OCI-LY7 (cell line): ENCODE measurements at regions not wholly inside any gene's neighbourhood (a gene's known extent, or its start where the extent isn't known, plus 50 kb on each side); places are given as distances from the start of the nearest gene placed in this dataset.

Experiments
- BruUV-seq: library from RNA; stranded (reverse); fragments of 400-500 nt; replicated peaks from 2 replicates; lab custom pipeline; 2021; lab: Mats Ljungman, UMichigan
- CTCF ChIA-PET: fragments of 300-600 bp; sonication (Branson Sonifier 250); formaldehyde crosslinking; loops from one replicate; lab custom pipeline; 2022; ENCODE audit warnings: antibody characterized with exemption; ENCODE audit not compliant: unreplicated experiment; lab: Charles Lee
- POLR2A ChIA-PET: fragments of 300-600 bp; sonication (Branson Sonifier 250); formaldehyde crosslinking; loops from one replicate; lab custom pipeline; 2022; ENCODE audit warnings: antibody characterized with exemption; lab: Charles Lee
- DNase-seq: peaks from one replicate; pipeline ENCODE4 v3.0.0-alpha.2; 2015; ENCODE audit warnings: low spot score
- H2AFZ ChIP-seq: fragments of 200-600 bp; sonication (generic), shearing (Covaris generic); 2 replicates; pipeline ENCODE4 v1.6.1; 2014; ENCODE audit warnings: mild to moderate bottlenecking, antibody characterized with exemption, low read length, moderate library complexity
- H3K27ac ChIP-seq: fragments of 200-600 bp; sonication (generic); 2 replicates; pipeline ENCODE4 v1.5.1; 2014; ENCODE audit warnings: mixed run types, low read depth, mild to moderate bottlenecking, moderate library complexity, low read length, inconsistent platforms; ENCODE audit not compliant: poor library complexity, severe bottlenecking
- H3K36me3 ChIP-seq: fragments of 200-600 bp; sonication (generic); 2 replicates; pipeline ENCODE4 v1.6.1; 2014; ENCODE audit warnings: mild to moderate bottlenecking, antibody characterized with exemption, low read length, moderate library complexity, mixed read lengths; ENCODE audit not compliant: insufficient read depth
- H3K4me1 ChIP-seq: fragments of 200-600 bp; sonication (generic); 2 replicates; pipeline ENCODE4 v1.5.1; 2014; ENCODE audit warnings: mild to moderate bottlenecking, low read length; ENCODE audit not compliant: insufficient read depth, poor library complexity, severe bottlenecking
- H3K4me2 ChIP-seq: fragments of 200-600 bp; sonication (generic); 2 replicates; pipeline ENCODE4 v1.6.1; 2014; ENCODE audit warnings: mild to moderate bottlenecking, low read length
- H3K4me3 ChIP-seq: fragments of 200-600 bp; sonication (generic); 2 replicates; pipeline ENCODE4 v1.5.1; 2014; ENCODE audit warnings: mild to moderate bottlenecking, low read depth, low read length; ENCODE audit not compliant: poor library complexity, severe bottlenecking
- H3K79me2 ChIP-seq: fragments of 200-600 bp; sonication (generic); 2 replicates; pipeline ENCODE4 v1.6.1; 2016; ENCODE audit warnings: low read depth, mild to moderate bottlenecking, low read length, moderate library complexity, mixed read lengths; ENCODE audit not compliant: insufficient read depth
- H3K9me2 ChIP-seq: fragments of 200-600 bp; sonication (generic); 2 replicates; pipeline ENCODE4 v1.6.1; 2016; ENCODE audit warnings: mild to moderate bottlenecking, low read length, mixed read lengths; ENCODE audit not compliant: insufficient read depth
- H3K9me3 ChIP-seq: fragments of 200-600 bp; sonication (generic); 2 replicates; pipeline ENCODE4 v1.6.1; 2014; ENCODE audit warnings: mild to moderate bottlenecking, mixed run types, low read length, mixed read lengths
- H4K20me1 ChIP-seq: fragments of 200-600 bp; sonication (generic); 2 replicates; pipeline ENCODE4 v1.6.1; 2014; ENCODE audit warnings: mild to moderate bottlenecking, antibody characterized with exemption, low read length, moderate library complexity, mixed read lengths; ENCODE audit not compliant: insufficient read depth
- CTCF ChIP-seq: fragments of 200-600 bp; sonication (generic); conservative IDR thresholded peaks from 2 replicates; pipeline ENCODE4 v1.5.1; 2014; ENCODE audit warnings: mild to moderate bottlenecking, antibody characterized with exemption, low read length, moderate library complexity, mixed read lengths
- EZH2phosphoT487 ChIP-seq: fragments of 200-600 bp; sonication (generic); IDR thresholded peaks from 2 replicates; pipeline ENCODE4 v1.6.1; 2018; ENCODE audit warnings: low read depth, borderline replicate concordance, mild to moderate bottlenecking, mixed run types, antibody characterized with exemption, low read length, moderate library complexity, mixed read lengths
- intact Hi-C: fragments of 100-400 bp; cut with micrococcal nuclease; formaldehyde crosslinking; loops from one replicate; pipeline ENCODE4 v1.10.0; 2022; ENCODE audit not compliant: unreplicated experiment

DNA sequence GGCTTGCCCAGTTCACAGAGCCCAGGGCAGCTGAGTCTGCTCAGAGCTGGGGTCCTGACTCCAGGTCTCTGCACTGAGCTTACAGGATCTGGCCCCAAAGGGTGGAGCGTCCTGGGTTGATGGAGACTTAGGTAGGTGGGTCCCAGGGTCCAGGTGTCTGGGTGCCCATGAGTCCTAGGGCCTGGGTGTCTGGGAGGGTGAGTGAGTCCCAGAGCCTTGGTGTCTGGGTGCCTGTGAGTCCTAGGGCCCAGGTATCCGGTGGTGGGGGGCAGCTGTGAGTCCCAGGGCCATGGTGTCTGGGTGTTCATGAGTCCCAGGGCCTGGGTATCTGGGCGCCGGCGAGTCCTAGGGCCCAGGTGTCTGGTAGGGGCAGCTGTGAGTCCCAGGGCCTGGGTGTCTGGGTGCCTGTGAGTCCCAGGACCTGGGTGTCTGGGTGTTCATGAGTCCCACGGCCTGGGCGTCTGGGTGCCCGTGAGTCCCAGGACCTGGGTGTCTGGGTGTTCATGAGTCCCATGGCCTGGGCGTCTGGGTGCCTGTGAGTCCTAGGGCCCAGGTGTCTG lies 1505.6 kb downstream of the BRD1 start:
- Histone ChIP-seq H3K79me2 (no peaks in the 10 kb centered on the region), H3K9me3 (no peaks in the 10 kb centered on the region), H3K27ac (no peak overlapping the region), H3K4me2 (no peak overlapping the region), H3K4me1 (no peaks in the 10 kb centered on the region), H4K20me1 (no peaks in the 10 kb centered on the region), H2AFZ (no peak overlapping the region), H3K9me2 (no peaks in the 10 kb centered on the region), H3K4me3 (no peak overlapping the region), H3K36me3 (no peaks in the 10 kb centered on the region)
- CTCF ChIA-PET: no interaction called here
- intact Hi-C loops: no loop called here
- POLR2A ChIA-PET: no interaction called here
- no TSS peak for BruUV-seq
- DNase-seq: no peak
- TF ChIP-seq EZH2phosphoT487 (no peak), CTCF (no peak)

- no TSS peak for BruUV-seq
- Histone ChIP-seq H3K9me2 (no peaks in the 10 kb centered on the region), H3K4me1 (no peaks in the 10 kb centered on the region), H3K79me2 (no peaks in the 10 kb centered on the region), H2AFZ (no peak overlapping the region), H3K4me2 (no peak overlapping the region), H3K36me3 (no peaks in the 10 kb centered on the region), H3K9me3 (no peaks in the 10 kb centered on the region), H3K4me3 (no peak overlapping the region), H3K27ac (no peak overlapping the region), H4K20me1 (no peaks in the 10 kb centered on the region)
- intact Hi-C loops: no loop called here
- DNase-seq: no peak
- TF ChIP-seq EZH2phosphoT487 (no peak), CTCF (no peak)
- ChIA-PET POLR2A (no interaction called here), CTCF (no interaction called here)
Measured at GRCh38 chr22:48320683-48321451, 1506.8 kb downstream of the BRD1 start.

GRCh38 chr22:48320048-48320682 lies 1507.5 kb downstream of the BRD1 start:
- H2AFZ ChIP-seq: no peak overlapping the region
- no peaks in the 10 kb centered on the region for H3K9me2 ChIP-seq
- H4K20me1 ChIP-seq: no peaks in the 10 kb centered on the region
- H3K9me3 ChIP-seq: no peaks in the 10 kb centered on the region
- CTCF ChIA-PET: no interaction called here
- no peak overlapping the region for H3K4me3 ChIP-seq
- H3K4me1 ChIP-seq: no peaks in the 10 kb centered on the region
- no peak for TF ChIP-seq EZH2phosphoT487
- TF ChIP-seq CTCF: no peak
- DNase-seq: no peak
- intact Hi-C loops: no loop called here
- H3K4me2 ChIP-seq: no peak overlapping the region
- no peaks in the 10 kb centered on the region for H3K79me2 ChIP-seq
- BruUV-seq: no TSS peak
- H3K27ac ChIP-seq: no peak overlapping the region
- no peaks in the 10 kb centered on the region for H3K36me3 ChIP-seq
- POLR2A ChIA-PET: no interaction called here
